C4-2B (cell line): ENCODE measurements at regions not wholly inside any gene's neighbourhood (a gene's known extent, or its start where the extent isn't known, plus 50 kb on each side); places are given as distances from the start of the nearest gene placed in this dataset.
"Not testable (repeated sequence)": the region's sequence is repeated elsewhere in the genome, so short reads cannot be mapped to it uniquely, and the experiment has no call there.

Experiments
- CTCF ChIP-seq: fragments of 450-650 bp; conservative IDR thresholded peaks from 2 replicates; pipeline ENCODE4 v1.5.1; 2017; ENCODE audit warnings: mild to moderate bottlenecking
- ZFX ChIP-seq: fragments of 450-650 bp; IDR thresholded peaks from 2 replicates; pipeline ENCODE4 v1.6.1; 2017

- not testable (repeated sequence) for TF ChIP-seq CTCF, ZFX
Measured at GRCh38 chr15:22209086-22209485, 128.8 kb downstream of the OR4M2 start.
